RWPE2 (cell line): ENCODE measurements at regions not wholly inside any gene's neighbourhood (a gene's known extent, or its start where the extent isn't known, plus 50 kb on each side); places are given as distances from the start of the nearest gene placed in this dataset.

Source experiments
- ATAC-seq: fragments of 200-7000 bp; cut with Tn5 transposase; 3 replicates; pipeline ENCODE4 v1.9.1; 2021; ENCODE audit warnings: low read depth
- DNase-seq: peaks from one replicate; pipeline ENCODE4 v3.0.0-alpha.2; 2020; ENCODE audit warnings: low spot score
- H3K27ac ChIP-seq: fragments of 450-650 bp; 2 replicates; pipeline ENCODE4 v1.5.1; 2017; ENCODE audit warnings: mild to moderate bottlenecking; ENCODE audit not compliant: poor library complexity, severe bottlenecking
- H3K27me3 ChIP-seq: fragments of 250-450 bp; sonication (Bioruptor Pico); 2 replicates; pipeline ENCODE4 v1.5.1; 2021; ENCODE audit warnings: mild to moderate bottlenecking, moderate library complexity; ENCODE audit not compliant: insufficient read depth, poor library complexity, severe bottlenecking
- H3K36me3 ChIP-seq: fragments of 250-450 bp; sonication (Bioruptor Pico); 2 replicates; pipeline ENCODE4 v1.5.1; 2020; ENCODE audit warnings: low read depth, mild to moderate bottlenecking, moderate library complexity
- H3K4me1 ChIP-seq: fragments of 250-450 bp; sonication (Bioruptor Pico); 2 replicates; pipeline ENCODE4 v1.5.1; 2021; ENCODE audit warnings: mild to moderate bottlenecking, moderate library complexity; ENCODE audit not compliant: insufficient read depth, poor library complexity, severe bottlenecking
- H3K4me3 ChIP-seq: fragments of 250-450 bp; sonication (Bioruptor Pico); 2 replicates; pipeline ENCODE4 v1.5.1; 2021; ENCODE audit warnings: mild to moderate bottlenecking, moderate library complexity; ENCODE audit not compliant: severe bottlenecking
- H3K9me3 ChIP-seq: fragments of 250-450 bp; sonication (Bioruptor Pico); 2 replicates; pipeline ENCODE4 v1.5.1; 2021; ENCODE audit warnings: mild to moderate bottlenecking, moderate library complexity; ENCODE audit not compliant: severe bottlenecking
- CTCF ChIP-seq: fragments of 450-650 bp; IDR thresholded peaks from one replicate; pipeline ENCODE4 v1.5.1; 2017; ENCODE audit warnings: mild to moderate bottlenecking, moderate library complexity; ENCODE audit not compliant: poor library complexity, severe bottlenecking

- no peak for TF ChIP-seq CTCF
- H3K27me3 ChIP-seq: no peaks in the 10 kb centered on the region
- H3K9me3 ChIP-seq: no peaks in the 10 kb centered on the region
- H3K4me3 ChIP-seq: no peak overlapping the region
- DNase-seq (no peak), ATAC-seq (no peak)
- H3K27ac ChIP-seq: no peak overlapping the region
- H3K36me3 ChIP-seq: no peaks in the 10 kb centered on the region
- H3K4me1 ChIP-seq: no peaks in the 10 kb centered on the region
These were observed 740.1 kb downstream of the PLCL1 start for GRCh38 chr2:198544461-198544860.

- ATAC-seq (no peak), DNase-seq (no peak)
- Histone ChIP-seq H3K27me3 (no peaks in the 10 kb centered on the region), H3K27ac (no peak overlapping the region), H3K36me3 (no peaks in the 10 kb centered on the region), H3K4me1 (no peaks in the 10 kb centered on the region), H3K4me3 (no peak overlapping the region), H3K9me3 (no peaks in the 10 kb centered on the region)
- TF ChIP-seq CTCF: no peak
These were observed 730.4 kb downstream of the PLCL1 start for GRCh38 chr2:198534756-198535155.

- ATAC-seq: no peak
- Histone ChIP-seq H3K27me3 (no peaks in the 10 kb centered on the region), H3K27ac (no peak overlapping the region), H3K9me3 (no peaks in the 10 kb centered on the region), H3K4me1 (no peaks in the 10 kb centered on the region), H3K36me3 (no peaks in the 10 kb centered on the region), H3K4me3 (no peak overlapping the region)
- DNase-seq: no peak
- no peak for TF ChIP-seq CTCF
These were observed 721.0 kb downstream of the PLCL1 start for GRCh38 chr2:198525211-198525969.

GRCh38 chr2:198523710-198524109, 719.3 kb downstream of the PLCL1 start:
- Histone ChIP-seq H3K4me3 (no peak overlapping the region), H3K27me3 (no peaks in the 10 kb centered on the region), H3K36me3 (no peaks in the 10 kb centered on the region), H3K27ac (no peak overlapping the region), H3K4me1 (no peaks in the 10 kb centered on the region), H3K9me3 (no peaks in the 10 kb centered on the region)
- TF ChIP-seq CTCF: no peak
- DNase-seq (no peak), ATAC-seq (no peak)

GRCh38 chr2:198518935-198519334, 714.5 kb downstream of the PLCL1 start:
- H3K36me3 ChIP-seq: no peaks in the 10 kb centered on the region
- no peak for ATAC-seq

More at GRCh38 chr2:198518935-198519334, 714.5 kb downstream of the PLCL1 start:
- no peaks in the 10 kb centered on the region for H3K4me1 ChIP-seq
- no peak overlapping the region for H3K4me3 ChIP-seq
- no peaks in the 10 kb centered on the region for H3K9me3 ChIP-seq
- no peak for DNase-seq
- TF ChIP-seq CTCF: no peak
- H3K27me3 ChIP-seq: no peaks in the 10 kb centered on the region
- no peak overlapping the region for H3K27ac ChIP-seq
